D721Med (cell line): ENCODE measurements at regions not wholly inside any gene's neighbourhood (a gene's known extent, or its start where the extent isn't known, plus 50 kb on each side); places are given as distances from the start of the nearest gene placed in this dataset.

Experiments used
- DNase-seq: peaks from one replicate; pipeline ENCODE4 v3.0.0; 2011; ENCODE audit warnings: low spot score; ENCODE audit not compliant: insufficient read length
- FAIRE-seq: peaks from 2 replicates; lab custom pipeline; 2011; peaks lifted over from hg19 to GRCh38; lab: Jason Lieb, UNC
- CTCF ChIP-seq: IDR thresholded peaks from 2 replicates; pipeline ENCODE4 v1.5.1; 2012; ENCODE audit warnings: mild to moderate bottlenecking, control low read depth; ENCODE audit not compliant: insufficient read depth; ENCODE audit errors: missing control alignments

- DNase-seq (no peak), FAIRE-seq (no peak)
- TF ChIP-seq CTCF: no peak
Measured at GRCh38 chr2:16523711-16524110, 141.9 kb downstream of the CYRIA start.

- TF ChIP-seq CTCF: no peak
- FAIRE-seq (no peak), DNase-seq (no peak)
Measured at GRCh38 chr2:16522031-16522831, 143.4 kb downstream of the CYRIA start.

- DNase-seq (no peak), FAIRE-seq (no peak)
- TF ChIP-seq CTCF: no peak
Measured at GRCh38 chr2:16520891-16521290, 144.7 kb downstream of the CYRIA start.

- TF ChIP-seq CTCF: no peak
- DNase-seq: no peak
- FAIRE-seq: no peak
Measured at GRCh38 chr2:16515696-16516095, 149.9 kb downstream of the CYRIA start.

GRCh38 chr2:16513626-16514025 lies 152.0 kb downstream of the CYRIA start:
- no peak for TF ChIP-seq CTCF
- DNase-seq: no peak
- no peak for FAIRE-seq

- no peak for TF ChIP-seq CTCF
- FAIRE-seq (no peak), DNase-seq (no peak)
Measured at GRCh38 chr2:16511041-16511440, 154.6 kb downstream of the CYRIA start.

- DNase-seq (no peak), FAIRE-seq (no peak)
- no peak for TF ChIP-seq CTCF
Measured at GRCh38 chr2:16509042-16509441, 156.6 kb downstream of the CYRIA start.
